ENCODE measurements at regions not wholly inside any gene's neighbourhood (a gene's known extent, or its start where the extent isn't known, plus 50 kb on each side); places are given as distances from the start of the nearest gene placed in this dataset.

DNA sequence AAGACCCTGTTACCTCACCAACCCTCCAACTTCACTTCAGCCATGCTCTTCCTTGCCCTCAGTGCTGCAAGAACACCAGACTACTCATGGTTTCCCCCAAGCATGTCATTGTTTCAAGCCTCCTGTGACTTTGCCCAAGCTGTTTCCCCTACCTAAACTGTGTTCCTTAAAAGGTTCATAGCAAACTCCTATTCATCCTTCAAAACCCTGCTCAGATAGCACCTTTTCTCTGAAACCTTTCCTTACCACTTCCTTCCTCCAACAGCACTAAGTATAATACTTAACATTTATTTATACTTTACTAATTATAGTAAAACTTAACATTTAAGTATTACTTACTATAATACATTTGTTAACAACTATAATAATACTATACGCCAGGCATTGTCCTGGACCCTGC is 136.2 kb downstream of the CCT6B start:
- no peak for DNase-seq

DNA sequence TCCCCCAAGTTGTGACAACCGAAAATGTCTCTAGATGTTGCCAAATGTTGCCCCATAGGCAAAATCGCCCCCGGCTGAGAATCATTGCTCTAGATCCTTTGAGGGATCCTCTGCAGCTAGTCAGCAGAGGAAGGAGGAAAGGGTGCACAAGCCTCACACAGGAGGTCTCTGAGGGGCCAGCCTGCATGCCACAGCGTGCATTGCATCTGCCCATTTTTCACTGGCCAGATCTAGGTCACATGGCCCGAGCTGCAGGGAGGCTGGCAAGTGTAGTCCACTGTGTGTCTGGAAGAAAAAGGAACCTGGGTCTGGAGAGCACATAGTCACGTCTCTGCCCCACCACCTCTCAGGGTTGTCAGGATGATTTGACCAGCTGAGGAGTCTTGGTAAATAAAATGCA is 138.2 kb downstream of the CCT6B start:
- no peak for DNase-seq

DNA sequence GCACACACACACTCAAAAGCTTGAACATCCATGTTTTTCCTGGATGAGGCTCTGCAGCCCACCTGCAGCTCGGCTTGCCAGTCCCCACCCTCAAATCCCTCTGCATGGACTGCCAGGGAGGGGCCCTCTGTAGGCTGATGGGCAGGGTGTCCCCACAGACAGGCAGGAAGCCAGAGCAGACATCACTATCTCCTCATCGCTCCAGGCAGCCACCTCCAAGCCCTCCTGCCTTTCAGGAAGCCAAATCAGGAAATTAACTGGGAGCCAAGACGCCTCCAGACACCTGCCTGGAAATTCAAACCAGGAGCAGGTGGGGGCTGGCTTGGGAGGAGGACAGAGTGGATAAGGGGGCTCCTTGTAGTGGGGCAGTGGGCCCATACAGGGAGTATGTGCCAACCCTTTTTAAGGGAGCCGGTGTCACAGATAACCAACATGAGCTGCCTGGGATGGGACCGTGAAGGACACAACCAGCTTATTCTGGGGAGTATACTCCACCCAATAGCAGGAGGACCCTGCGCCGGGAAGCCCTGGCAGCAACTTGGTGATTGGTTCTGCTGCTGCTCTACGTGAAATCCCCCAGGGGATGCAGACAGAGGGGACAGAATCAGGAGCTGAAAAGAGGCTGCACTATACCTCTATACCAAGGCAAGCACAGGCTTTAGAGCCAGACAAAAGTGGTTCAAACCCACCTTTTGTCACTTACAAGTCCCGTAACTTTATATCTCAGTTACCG is 139.1 kb downstream of the CCT6B start:
- no peak for DNase-seq

DNA sequence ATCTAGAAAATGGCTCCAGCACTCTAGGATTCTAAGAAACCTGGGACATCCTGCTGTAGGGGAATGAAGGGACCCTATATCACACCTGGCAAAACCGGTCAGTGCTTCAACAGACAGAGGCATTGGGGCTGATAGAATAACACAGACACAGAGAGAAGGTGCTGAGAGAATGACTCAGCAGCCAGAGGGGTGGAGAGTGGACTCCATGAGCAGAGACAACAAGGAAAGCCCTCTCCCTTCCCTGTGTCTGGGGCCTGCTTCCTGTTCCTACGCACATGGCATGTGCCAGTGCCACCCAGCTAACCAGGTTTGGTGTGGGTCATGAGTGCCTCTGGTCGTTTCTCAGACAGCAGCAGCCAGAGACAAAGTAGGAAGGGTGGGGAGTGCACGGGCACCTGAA is 140.3 kb downstream of the CCT6B start:
- no peak for DNase-seq

DNA sequence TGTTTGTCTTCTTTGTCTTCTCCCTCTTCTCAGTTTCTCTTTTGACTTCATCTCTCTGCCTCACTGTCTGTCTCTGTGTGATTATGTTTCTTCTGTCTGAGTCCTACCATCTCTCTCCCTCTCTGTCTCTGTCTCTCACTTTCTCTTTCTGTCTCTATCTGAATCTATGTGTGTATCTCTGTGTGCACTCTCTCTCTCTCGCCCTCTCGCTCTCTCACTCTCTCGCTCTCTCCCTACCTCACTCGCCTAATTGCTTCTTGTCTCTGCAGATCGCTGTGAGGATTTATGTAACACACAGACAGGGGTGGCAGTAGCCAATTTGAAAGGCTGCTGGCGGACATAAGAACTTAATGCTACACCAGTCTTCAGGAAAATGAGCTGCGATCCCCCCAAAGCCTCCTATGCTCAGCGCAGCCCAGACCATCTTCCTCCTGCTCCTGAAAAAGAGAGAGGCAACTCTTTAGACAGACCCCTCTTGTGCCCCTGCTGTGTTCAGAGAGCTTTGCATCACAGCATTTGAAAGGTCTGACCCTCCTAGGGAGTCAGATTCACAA is 140.9 kb downstream of the CCT6B start:
- no peak for DNase-seq

DNA sequence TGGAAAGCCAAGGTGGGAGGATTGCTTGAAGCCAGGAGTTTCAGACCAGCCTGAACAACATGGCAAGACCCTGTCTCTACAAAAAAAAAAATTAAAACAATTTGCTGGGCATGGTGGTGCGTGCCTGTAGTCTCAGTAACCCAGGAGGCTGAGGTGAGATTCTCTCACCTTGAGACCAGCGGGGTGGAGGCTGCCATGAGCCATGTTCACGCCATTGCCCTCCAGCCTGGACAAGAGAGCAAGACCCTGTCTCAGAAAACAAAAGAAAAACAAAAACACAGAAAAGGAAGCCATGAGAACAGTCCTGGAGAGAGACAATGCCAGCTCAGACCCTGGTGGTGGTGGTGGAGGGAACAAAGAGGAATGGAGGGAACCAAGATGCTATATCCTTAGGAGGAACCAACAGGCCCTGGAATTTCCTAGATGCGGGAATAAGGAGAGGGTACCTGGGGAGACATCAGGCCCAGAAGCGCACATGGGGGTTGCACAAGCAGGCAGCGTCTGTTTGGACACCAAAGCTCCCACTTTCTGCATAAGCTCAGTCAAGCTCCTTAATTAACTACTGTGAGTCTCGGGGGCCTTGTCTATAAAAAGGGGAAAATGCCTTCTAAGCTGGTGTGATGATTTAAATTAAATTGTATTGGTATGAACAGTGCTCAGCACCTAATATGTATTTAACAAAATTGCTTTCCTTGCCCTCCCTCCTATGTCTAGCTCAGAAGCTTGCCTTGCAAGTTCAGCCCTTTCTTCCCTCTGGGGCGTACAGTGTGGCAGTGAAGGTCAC is 143.8 kb downstream of the CCT6B start:
- no peak for DNase-seq

DNA sequence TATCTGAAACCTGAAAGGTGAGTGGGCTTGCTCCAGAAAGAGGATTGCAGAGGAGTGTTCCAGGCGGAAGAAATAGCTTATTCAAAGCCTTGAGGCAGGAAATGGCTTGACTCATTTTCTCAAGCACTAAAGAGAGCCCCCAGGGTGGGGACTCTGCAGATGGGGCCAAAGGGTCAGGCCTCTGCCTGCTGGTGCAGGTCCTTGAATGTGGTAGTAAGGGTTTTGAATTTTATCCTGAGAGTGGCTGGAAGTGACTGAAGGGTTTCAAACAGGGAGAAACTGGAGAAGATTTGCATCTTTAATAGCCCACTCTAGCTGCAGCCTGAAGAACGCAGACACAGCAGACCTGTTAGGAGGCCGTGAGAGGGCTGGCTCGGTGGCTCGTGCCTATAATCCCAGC is 144.4 kb downstream of the CCT6B start:
- no peak for DNase-seq

DNA sequence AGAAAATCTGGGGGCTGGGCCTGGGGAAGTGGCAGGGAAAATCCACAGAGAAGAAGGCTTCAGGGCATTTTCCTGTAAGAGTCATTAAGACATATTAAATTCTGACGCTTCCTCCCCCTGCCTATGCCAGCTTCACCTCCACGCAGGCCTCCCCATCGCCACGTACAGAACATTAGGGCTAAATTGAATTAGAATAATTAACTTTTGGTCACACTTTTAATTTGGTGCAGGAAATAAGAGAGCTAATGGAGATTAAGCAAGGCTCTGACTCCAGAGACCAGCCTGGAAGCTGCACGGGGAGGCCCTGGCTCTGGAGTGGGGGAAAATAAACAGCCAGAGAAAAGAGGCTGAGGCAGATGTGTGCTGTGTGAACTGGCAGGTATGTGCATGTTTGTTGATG is 148.0 kb downstream of the CCT6B start:
- DNase-seq, result no peak

DNA sequence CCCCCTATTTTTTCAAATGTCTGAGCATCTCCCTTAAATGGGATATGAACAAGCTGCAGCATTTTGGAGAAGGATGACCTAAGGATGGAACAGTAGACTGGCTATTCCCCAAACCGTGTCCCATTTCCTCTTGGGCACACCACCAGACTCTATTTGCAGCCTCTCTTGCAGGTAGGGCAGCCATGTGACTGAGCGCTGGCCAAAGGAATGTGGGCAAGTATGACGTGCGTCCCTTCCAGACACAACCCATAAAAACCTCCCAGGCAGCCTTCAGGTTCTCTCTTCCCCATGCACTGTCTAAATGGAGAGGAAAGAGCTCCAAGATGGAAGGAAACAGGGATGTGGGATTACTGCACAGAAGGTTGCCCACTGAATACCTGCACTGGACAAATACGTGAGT is 149.7 kb downstream of the CCT6B start:
- no peak for DNase-seq

DNA sequence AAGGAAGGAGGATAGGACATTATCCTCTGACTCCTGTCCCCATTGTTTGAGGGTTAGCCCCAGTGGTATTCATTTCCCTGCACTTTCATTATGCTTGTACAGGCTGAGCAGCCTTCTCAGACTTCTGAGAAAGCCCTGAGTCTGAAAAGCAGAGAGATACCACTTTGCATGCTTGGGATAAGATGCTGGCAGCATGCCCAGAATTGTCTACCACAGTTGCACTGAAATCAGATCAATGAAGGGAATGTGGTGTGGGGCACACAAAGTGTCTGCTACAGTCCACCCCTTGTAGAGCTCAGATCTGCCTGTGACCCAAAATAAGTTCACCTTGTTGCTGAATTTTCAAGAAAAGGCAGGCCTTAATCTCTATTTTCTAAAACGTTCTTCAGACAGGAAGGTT is 160.6 kb downstream of the CCT6B start:
- DNase-seq, result peak; percentile 3

DNA sequence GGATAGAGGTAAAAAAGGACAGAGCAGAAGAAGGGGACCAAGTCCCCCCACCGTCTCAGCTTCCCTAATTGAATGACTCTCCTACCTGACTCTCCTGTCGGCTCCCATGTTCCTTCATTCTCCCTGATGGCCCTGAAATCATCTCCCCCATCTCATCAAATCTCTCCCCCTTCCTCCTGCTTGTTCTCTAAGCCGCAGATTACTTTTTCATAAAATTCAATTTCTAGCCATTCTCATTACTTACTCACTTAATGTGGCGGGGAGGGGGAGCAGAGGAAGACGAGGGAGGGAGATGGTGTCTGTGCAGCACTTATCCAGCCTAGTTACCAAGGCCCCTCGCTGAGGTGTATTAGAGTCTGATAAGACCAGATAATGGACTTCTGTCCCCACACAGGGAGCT is 161.5 kb downstream of the CCT6B start:
- no peak for DNase-seq

DNA sequence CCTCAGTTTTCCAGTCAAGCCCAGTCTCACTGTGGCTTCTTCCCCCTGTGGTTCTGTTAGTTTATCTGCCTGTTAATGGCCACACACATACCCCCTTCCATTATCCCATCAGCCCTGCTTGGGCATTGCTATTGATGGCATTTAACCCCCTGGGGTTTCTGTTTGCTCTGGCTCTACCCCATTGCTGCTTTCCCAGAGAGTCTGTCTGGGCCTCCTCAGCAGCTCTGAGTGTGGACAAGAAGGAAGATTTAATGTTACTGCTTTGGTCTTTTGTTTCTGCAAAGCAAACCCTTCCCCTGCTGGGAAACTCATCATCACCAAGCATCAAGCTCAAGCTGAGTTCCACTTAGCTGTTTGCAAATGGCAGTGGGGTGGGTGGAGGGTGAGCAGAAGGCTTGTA is 162.7 kb downstream of the CCT6B start:
- peak; percentile 61 for DNase-seq

DNA sequence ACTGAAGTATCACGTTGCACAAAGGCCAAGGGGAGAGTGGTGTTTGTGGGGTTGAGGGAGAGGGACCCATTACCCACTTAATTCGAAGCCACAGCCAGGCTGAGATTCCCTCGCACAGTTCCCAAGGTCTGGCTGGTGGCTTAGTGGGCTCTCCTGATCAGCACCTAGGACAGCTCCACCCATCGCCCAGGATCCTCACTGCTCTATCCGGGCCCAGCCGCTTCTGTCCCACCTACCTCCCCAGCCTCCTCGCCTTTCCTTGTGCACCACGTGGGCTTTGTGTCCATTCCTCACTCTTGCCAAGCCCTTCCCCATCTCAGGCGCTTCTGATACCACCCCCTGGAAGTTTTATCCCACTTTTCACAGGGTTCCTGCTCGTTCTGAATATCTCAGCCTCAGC is 163.5 kb downstream of the CCT6B start:
- DNase-seq, result no peak

DNA sequence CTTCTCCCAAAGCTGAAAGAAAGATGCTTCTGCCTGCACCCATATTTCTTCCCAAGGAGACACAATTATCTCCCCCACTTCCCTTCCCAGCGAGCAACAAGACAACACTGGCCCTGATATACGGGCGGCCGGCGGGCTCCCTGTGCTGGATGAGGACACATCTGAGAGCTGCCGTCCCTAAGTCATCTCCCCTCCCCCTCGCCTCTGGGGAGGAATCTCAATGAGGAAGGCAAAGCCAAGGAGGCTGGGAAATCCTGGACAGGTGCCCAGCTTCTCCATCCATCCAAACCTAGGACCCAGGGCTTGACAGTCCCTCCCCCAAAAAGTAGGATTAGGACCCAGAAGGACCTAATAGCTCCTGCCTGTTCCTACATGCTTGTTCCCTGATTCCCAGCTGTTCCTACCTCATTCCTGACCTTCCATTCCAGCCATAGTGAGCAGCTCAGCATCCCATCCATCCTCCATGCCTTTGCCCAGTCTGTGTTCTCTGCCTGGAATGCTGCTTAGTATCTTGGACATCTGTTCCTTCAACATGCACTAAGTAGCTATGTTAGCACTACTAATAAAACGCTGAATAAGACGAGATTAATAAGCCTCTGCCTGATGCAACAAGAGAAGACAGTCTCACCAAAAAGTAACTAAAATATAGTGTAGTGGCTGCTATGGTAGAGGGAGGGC is 167.9 kb downstream of the CCT6B start:
- no peak for DNase-seq

DNA sequence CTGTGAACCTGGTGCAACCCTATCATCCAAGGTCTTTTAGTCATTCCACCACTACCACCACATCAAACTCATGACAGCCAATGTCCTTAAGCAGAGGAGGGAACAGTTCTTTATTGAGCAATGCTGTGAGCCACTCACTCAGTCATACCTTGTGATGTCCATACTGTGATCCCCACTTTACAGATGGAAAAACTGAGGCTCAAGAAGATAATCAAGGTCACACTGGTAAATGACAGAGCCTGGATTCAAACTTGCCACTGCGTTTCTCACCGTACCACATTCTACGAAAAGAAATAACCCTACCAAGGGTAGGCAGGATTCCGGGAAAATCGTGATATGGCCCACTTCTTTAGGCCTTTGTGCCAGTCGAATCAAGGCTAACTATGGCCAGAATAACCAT is 172.6 kb downstream of the CCT6B start:
- no peak for DNase-seq

DNA sequence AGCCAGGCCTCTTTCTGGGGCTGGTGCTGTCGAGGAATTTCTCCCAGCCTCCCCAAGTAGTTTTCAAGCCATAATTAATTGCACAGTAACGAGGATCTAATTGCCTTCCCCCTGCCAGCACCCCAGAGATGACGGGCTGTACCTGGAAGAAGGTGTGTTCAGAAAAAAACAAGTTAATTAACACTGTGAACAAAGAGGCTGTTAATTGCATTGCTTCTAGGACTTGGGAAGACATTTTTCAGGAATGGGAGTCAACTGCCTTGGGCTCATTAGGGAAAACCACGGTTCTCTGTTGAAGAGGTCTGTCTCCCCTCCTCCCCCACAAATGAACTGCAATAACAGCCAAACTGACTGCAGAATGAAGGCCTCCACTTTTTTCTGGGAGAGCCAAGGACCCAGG is 176.7 kb downstream of the CCT6B start:
- no peak for DNase-seq

DNA sequence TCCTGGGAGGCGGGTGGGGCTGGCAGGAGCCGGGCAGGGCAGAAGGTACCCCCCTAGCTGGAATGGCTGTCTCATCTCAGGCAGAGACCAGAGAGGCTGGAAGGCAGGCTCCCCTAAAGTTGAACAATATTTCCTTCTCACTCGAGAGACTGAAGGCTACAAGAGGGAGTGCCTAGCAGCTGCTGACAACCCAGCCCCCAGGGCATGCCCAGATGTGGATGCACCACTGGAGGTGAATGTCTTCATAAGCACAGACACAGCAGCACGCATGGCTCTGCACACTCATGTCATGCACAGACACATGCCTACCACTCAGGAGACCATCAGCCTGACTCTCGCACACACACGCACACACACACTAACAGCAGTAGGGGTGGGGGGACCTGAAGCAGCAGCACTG is 179.0 kb downstream of the CCT6B start:
- DNase-seq, result no peak

DNA sequence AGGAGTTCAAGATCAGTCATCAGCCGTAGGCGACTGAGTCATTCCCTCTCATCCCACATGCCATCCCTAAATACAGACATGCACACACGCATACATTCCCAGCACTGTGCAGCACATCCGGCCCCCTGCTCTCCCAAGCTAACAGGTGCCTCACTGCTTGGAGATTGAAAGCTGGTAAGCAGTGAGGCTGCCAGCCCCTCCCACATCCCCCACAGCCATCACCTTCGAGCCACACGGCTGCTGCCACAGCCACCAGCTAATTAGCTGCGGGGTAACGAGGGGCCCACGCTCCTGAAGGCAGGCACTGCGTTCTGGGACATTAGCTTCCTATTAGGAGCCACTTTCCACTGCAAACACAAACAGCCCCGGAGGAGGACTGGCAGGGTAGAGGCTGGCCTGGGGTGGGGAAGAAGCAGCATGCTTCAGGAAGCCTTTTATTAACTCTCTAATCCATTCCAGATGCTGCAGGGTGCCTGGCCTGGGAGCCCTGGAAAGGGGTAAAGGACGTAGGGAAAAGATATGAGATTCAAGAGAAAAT is 179.6 kb downstream of the CCT6B start:
- peak; percentile 14 for DNase-seq

DNA sequence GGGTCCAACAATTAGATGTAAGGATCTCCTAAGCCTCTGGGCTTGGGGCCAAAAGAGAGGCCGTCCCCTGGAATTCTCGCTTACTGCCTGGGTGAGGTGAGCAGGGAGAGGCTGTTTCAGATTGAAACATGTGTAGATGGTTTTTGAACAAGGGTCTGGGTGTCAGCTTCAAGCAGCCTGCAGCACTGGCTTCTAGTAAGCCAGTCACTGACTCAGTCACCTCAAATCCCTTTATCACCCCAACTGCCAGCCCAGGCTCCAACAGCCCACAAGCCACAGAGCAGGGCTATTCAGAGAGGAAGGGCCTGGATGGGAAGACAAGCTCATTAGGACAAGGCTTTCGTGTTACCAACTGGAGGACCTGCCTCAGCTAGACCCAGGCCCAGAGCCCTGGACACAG is 180.2 kb downstream of the CCT6B start:
- DNase-seq, result no peak

DNA sequence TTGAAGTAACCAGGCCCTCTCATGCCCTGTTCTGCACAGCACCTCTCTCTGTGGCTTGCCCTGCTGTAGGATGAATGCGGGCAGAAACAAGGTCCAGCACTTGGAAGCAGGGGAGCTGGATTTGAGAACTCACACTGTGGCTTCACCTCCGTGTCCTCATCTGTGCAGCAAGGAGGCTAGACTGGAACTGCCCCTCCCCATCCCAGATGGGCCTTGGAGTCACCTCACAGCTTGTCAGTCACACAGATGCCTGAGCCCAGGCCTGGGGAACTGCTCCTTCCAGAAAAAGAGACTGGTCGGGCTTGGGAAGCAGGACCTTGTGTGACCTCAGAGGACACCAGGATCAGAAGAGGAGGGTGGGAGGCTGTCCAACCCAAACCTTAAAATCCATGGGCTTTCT is 180.8 kb downstream of the CCT6B start:
- no peak for DNase-seq

DNA sequence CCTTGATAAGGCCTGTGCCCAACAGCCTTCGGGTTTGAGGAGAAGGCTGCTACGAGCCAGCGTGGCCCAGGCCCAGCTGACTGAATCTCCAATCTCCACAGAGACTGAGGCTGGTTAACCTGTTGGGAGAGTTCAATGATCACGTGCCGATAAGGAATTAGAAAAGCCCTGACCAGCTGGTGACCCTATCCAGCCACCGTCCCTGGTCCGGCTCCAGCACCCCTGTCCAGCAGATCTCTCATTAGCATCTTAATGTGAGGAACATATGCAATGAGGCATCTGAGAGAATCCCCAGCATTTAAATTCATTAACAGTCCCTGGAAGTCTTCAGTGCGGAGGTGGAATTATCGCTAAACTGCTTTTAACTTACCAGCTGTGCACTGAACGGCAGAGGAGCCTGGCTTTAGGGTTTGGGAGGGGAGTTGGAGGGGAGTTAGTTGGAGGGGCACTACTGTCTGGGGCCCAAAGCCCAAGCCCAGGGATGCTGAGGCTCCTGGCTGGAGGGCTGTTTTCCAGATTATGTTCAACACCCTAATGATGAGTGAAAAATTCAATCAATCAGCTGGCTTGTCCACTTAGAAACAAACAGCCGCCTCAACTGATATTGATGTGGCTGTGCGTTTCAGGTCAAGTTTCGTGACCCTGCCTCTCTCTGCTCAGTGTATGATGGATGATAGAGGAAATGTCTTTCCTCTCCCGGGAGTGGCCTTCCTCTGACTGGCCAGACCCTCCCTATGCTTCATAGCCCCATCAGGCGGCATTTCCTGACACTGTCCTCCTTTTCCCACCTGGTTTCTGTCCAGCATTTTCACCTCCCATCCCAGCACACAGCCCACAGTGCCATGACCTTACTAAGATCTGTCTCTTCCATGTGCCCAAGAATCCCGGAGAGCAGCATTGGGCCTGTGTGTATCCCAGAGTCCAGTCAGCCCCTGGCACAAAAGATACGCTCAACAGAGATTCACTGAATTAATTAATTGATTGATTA is 184.5 kb downstream of the CCT6B start:
- no peak for DNase-seq

DNA sequence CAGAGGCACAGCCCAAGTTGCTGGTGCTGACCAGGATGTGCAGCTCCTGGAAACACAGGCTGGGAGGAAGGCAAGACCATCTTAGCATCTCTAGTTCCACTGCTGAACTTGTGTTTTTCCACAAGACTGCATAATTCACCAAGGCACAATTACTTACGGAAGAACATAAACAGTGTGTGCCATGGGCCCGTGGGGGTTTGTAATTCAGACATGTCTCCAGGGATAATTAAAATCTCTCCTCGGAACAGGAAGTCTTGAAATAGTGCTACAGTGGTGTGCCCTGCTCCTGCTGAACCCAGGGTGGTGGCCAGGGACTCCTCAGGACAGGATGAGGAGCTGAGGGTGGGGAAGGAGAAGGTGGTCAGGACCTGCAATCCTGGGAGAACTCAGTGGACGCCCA is 188.2 kb downstream of the CCT6B start:
- no peak for DNase-seq

Measured in NCI-H345 (cell line).